ENCODE measurements at regions not wholly inside any gene's neighbourhood (a gene's known extent, or its start where the extent isn't known, plus 50 kb on each side); places are given as distances from the start of the nearest gene placed in this dataset.

DNA sequence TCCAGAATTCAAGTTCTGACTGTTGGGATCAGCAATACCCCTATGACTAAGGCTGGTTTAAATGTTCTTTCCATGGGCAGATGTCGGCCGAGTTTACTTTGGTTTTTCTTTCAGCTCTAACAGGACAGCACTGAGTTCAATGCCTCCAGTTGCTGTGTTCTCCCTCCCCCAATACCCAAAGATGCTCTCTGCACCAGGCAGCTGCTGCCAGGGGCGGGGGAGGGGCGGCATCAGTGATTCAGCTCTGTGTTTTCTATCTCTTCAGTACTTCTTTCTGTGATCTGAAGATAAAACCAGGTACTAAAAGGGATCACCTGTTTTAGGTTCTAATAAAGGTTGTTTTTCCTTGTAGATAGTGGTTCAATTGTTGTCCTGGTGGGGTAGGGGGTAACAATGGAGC is 576.7 kb upstream of the POT1 start:
- TF ChIP-seq, protein P1, sequence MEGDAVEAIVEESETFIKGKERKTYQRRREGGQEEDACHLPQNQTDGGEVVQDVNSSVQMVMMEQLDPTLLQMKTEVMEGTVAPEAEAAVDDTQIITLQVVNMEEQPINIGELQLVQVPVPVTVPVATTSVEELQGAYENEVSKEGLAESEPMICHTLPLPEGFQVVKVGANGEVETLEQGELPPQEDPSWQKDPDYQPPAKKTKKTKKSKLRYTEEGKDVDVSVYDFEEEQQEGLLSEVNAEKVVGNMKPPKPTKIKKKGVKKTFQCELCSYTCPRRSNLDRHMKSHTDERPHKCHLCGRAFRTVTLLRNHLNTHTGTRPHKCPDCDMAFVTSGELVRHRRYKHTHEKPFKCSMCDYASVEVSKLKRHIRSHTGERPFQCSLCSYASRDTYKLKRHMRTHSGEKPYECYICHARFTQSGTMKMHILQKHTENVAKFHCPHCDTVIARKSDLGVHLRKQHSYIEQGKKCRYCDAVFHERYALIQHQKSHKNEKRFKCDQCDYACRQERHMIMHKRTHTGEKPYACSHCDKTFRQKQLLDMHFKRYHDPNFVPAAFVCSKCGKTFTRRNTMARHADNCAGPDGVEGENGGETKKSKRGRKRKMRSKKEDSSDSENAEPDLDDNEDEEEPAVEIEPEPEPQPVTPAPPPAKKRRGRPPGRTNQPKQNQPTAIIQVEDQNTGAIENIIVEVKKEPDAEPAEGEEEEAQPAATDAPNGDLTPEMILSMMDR (optimal IDR thresholded peaks at IDR 0.05 in 1 of 3, IDR thresholded peaks at IDR 0.05 in 1 of 3, conservative IDR thresholded peaks at IDR 0.05 in 1 of 3; ENCODE audit: extremely low read depth in 1 of 3, insufficient read depth in 2 of 3, low read length in 3 of 3) = no peak
- no peak for TF ChIP-seq EZH2 (IDR thresholded peaks at IDR 0.05; ENCODE audit: low read length)

Measured in keratinocyte (primary cell).